GM21576 (cell line): ENCODE measurements at regions not wholly inside any gene's neighbourhood (a gene's known extent, or its start where the extent isn't known, plus 50 kb on each side); places are given as distances from the start of the nearest gene placed in this dataset.
A peak's percentile ranks its signal among the peaks of the same experiment; 100 is the strongest.
"Not testable (repeated sequence)": the region's sequence is repeated elsewhere in the genome, so short reads cannot be mapped to it uniquely, and the experiment has no call there.

Experiments
- ATAC-seq: cut with Tn5 transposase; IDR thresholded peaks from one replicate; pipeline ENCODE4 v1.9.1; 2021; ENCODE audit warnings: mild to moderate bottlenecking, moderate library complexity; ENCODE audit not compliant: unreplicated experiment

GRCh38 chr18:38759457-38759856 is 1193.9 kb upstream of the CELF4 start:
- no peak for ATAC-seq

GRCh38 chr18:38756436-38756835 is 1190.8 kb upstream of the CELF4 start:
- no peak for ATAC-seq

- peak; percentile 77 for ATAC-seq
Observed at GRCh38 chr18:38752430-38752829, 1186.8 kb upstream of the CELF4 start.

GRCh38 chr18:38751898-38752297 is 1186.3 kb upstream of the CELF4 start:
- ATAC-seq, result no peak

GRCh38 chr18:38751211-38751610 is 1185.6 kb upstream of the CELF4 start:
- no peak for ATAC-seq

GRCh38 chr18:38750751-38751150 is 1185.2 kb upstream of the CELF4 start:
- ATAC-seq, result no peak

- ATAC-seq, result no peak
Observed at GRCh38 chr18:38747153-38747552, 1181.6 kb upstream of the CELF4 start.

GRCh38 chr18:38720181-38720580 is 1154.6 kb upstream of the CELF4 start:
- not testable (repeated sequence) for ATAC-seq

GRCh38 chr18:38718365-38718901 is 1152.8 kb upstream of the CELF4 start:
- no peak for ATAC-seq

- no peak for ATAC-seq
Observed at GRCh38 chr18:38709122-38709521, 1143.5 kb upstream of the CELF4 start.

GRCh38 chr18:38706373-38706772 is 1140.8 kb upstream of the CELF4 start:
- no peak for ATAC-seq

- ATAC-seq, result no peak
Observed at GRCh38 chr18:38698088-38698487, 1132.5 kb upstream of the CELF4 start.

GRCh38 chr18:38695559-38696280 is 1130.1 kb upstream of the CELF4 start:
- no peak for ATAC-seq

- no peak for ATAC-seq
Observed at GRCh38 chr18:38693104-38693503, 1127.5 kb upstream of the CELF4 start.

GRCh38 chr18:38690626-38691025 is 1125.0 kb upstream of the CELF4 start:
- ATAC-seq, result no peak

GRCh38 chr18:38688416-38688815 is 1122.8 kb upstream of the CELF4 start:
- ATAC-seq, result no peak

- no peak for ATAC-seq
Observed at GRCh38 chr18:38670486-38670885, 1104.9 kb upstream of the CELF4 start.

- ATAC-seq, result no peak
Observed at GRCh38 chr18:38664929-38665328, 1099.3 kb upstream of the CELF4 start.

- ATAC-seq, result no peak
Observed at GRCh38 chr18:38663682-38664081, 1098.1 kb upstream of the CELF4 start.

- no peak for ATAC-seq
Observed at GRCh38 chr18:38663270-38663669, 1097.7 kb upstream of the CELF4 start.

- no peak for ATAC-seq
Observed at GRCh38 chr18:38654946-38655345, 1089.3 kb upstream of the CELF4 start.

GRCh38 chr18:38651736-38652135 is 1086.1 kb upstream of the CELF4 start:
- no peak for ATAC-seq

- no peak for ATAC-seq
Observed at GRCh38 chr18:38648179-38648578, 1082.6 kb upstream of the CELF4 start.
